PC-3 (cell line): ENCODE measurements at regions not wholly inside any gene's neighbourhood (a gene's known extent, or its start where the extent isn't known, plus 50 kb on each side); places are given as distances from the start of the nearest gene placed in this dataset.

ENCODE experiments used
- ATAC-seq: fragments of 200-7000 bp; cut with Tn5 transposase; 2 replicates; pipeline ENCODE4 v1.9.1; 2020; ENCODE audit warnings: mild to moderate bottlenecking, moderate library complexity
- BruUV-seq: library from RNA; stranded (reverse); fragments of 400-500 nt; replicated peaks from 2 replicates; lab custom pipeline; 2021; lab: Mats Ljungman, UMichigan
- CTCF ChIA-PET: fragments of 300-600 bp; sonication (Branson Sonifier 250); formaldehyde crosslinking; loops from one replicate; lab custom pipeline; 2022; ENCODE audit warnings: antibody characterized with exemption; lab: Charles Lee
- POLR2A ChIA-PET: fragments of 300-600 bp; sonication (Branson Sonifier 250); formaldehyde crosslinking; loops from one replicate; lab custom pipeline; 2022; ENCODE audit warnings: antibody characterized with exemption; ENCODE audit not compliant: unreplicated experiment; lab: Charles Lee
- DNase-seq: peaks from one replicate; pipeline ENCODE4 v3.0.0-alpha.2; 2015
- H2AFZ ChIP-seq: fragments of 300-600 bp; sonication (generic); 2 replicates; pipeline ENCODE4 v1.6.0; 2016; ENCODE audit warnings: antibody characterized with exemption, low read length
- H3F3A ChIP-seq: fragments of 300-600 bp; sonication (generic); one replicate; pipeline ENCODE4 v1.6.0; 2017; ENCODE audit warnings: antibody characterized with exemption, low read length, control low read depth, mild to moderate bottlenecking; ENCODE audit not compliant: unreplicated experiment
- H3K27ac ChIP-seq: fragments of 300-600 bp; sonication (generic); 2 replicates; pipeline ENCODE4 v1.5.1; 2016; ENCODE audit warnings: mild to moderate bottlenecking, low read length
- H3K27me3 ChIP-seq: fragments of 300-600 bp; sonication (generic); 2 replicates; pipeline ENCODE4 v1.6.1; 2016; ENCODE audit warnings: low read length, mixed read lengths
- H3K36me3 ChIP-seq: fragments of 300-600 bp; sonication (generic); 2 replicates; pipeline ENCODE4 v1.6.1; 2016; ENCODE audit warnings: low read depth, mixed run types, low read length, mixed read lengths
- H3K4me1 ChIP-seq: fragments of 300-600 bp; sonication (generic); 2 replicates; pipeline ENCODE4 v1.5.1; 2016; ENCODE audit warnings: low read length; ENCODE audit not compliant: insufficient read depth
- H3K4me2 ChIP-seq: fragments of 300-600 bp; sonication (generic); 2 replicates; pipeline ENCODE4 v1.6.0; 2016; ENCODE audit warnings: low read length
- H3K4me3 ChIP-seq: fragments of 300-600 bp; sonication (generic); 2 replicates; pipeline ENCODE4 v1.5.1; 2016; ENCODE audit warnings: mild to moderate bottlenecking, low read length, mixed read lengths
- H3K79me2 ChIP-seq: fragments of 300-600 bp; sonication (generic); 2 replicates; pipeline ENCODE4 v1.6.1; 2017; ENCODE audit warnings: low read length, mixed read lengths
- H3K9ac ChIP-seq: fragments of 300-600 bp; sonication (generic); 2 replicates; pipeline ENCODE4 v1.6.0; 2016; ENCODE audit warnings: mild to moderate bottlenecking, low read length
- H3K9me2 ChIP-seq: fragments of 300-600 bp; sonication (generic); replicated peaks from 2 replicates; pipeline ENCODE4 v1.6.1; 2016; ENCODE audit warnings: mixed run types, low read length, mixed read lengths
- H3K9me3 ChIP-seq: fragments of 300-600 bp; sonication (generic); 2 replicates; pipeline ENCODE4 v1.6.1; 2016; ENCODE audit warnings: low read length, mixed read lengths
- H4K20me1 ChIP-seq: fragments of 300-600 bp; sonication (generic); 2 replicates; pipeline ENCODE4 v1.6.1; 2016; ENCODE audit warnings: low read length, mixed read lengths
- CTCF ChIP-seq: fragments of 300-600 bp; sonication (generic); conservative IDR thresholded peaks from 2 replicates; pipeline ENCODE4 v1.5.1; 2017; ENCODE audit warnings: antibody characterized with exemption, low read depth, mild to moderate bottlenecking, low read length
- EZH2 ChIP-seq: fragments of 300-600 bp; sonication (generic); IDR thresholded peaks from one replicate; pipeline ENCODE4 v1.6.1; 2017; ENCODE audit warnings: antibody characterized with exemption, mild to moderate bottlenecking, low read length; ENCODE audit not compliant: unreplicated experiment
- EZH2phosphoT487 ChIP-seq: fragments of 300-600 bp; sonication (generic); IDR thresholded peaks from 2 replicates; pipeline ENCODE4 v1.6.1; 2018; ENCODE audit warnings: mild to moderate bottlenecking, antibody characterized with exemption, low read length, borderline replicate concordance
- intact Hi-C: fragments of 100-400 bp; cut with micrococcal nuclease; formaldehyde crosslinking; loops from 2 replicates; pipeline ENCODE4 v1.9.0; 2023

GRCh38 chr15:39511000-39511915 is 69.6 kb upstream of the THBS1 start:
- H3K27ac ChIP-seq, result no peak overlapping the region
- DNase-seq (peak; percentile 83), ATAC-seq (peak; percentile 99)
- H3F3A ChIP-seq, result no peaks in the 10 kb centered on the region
- BruUV-seq, result no TSS peak
- no peak overlapping the region for H3K9ac ChIP-seq
- H3K4me3 ChIP-seq, result 0 out of 2 replicates have a peak overlapping the region, but pooled peaks have one; percentile 4
- H3K4me2 ChIP-seq, result peak overlapping the region; percentile 72
- H3K4me1 ChIP-seq, result peaks cover 13% of the 10 kb centered on the region
- no peaks in the 10 kb centered on the region for H3K27me3 ChIP-seq
- H3K36me3 ChIP-seq, result no peaks in the 10 kb centered on the region
- H3K79me2 ChIP-seq, result no peaks in the 10 kb centered on the region
- H3K9me2 ChIP-seq, result no peaks in the 10 kb centered on the region
- no peak for TF ChIP-seq CTCF
- TF ChIP-seq EZH2, result no peak
- no peak for TF ChIP-seq EZH2phosphoT487
- no peaks in the 10 kb centered on the region for H3K9me3 ChIP-seq
- intact Hi-C loops, result loop anchor here (5.0 kb wide), 1 partner anchor 61 kb away; no protein-coding TSS in a partner anchor
- POLR2A ChIA-PET, result no interaction called here
- CTCF ChIA-PET, result no interaction called here
- no peaks in the 10 kb centered on the region for H4K20me1 ChIP-seq
- peak overlapping the region; percentile 61 for H2AFZ ChIP-seq

GRCh38 chr15:39511916-39512260 is 69.0 kb upstream of the THBS1 start:
- no peak overlapping the region for H3K27ac ChIP-seq
- 0 out of 2 replicates have a peak overlapping the region, but pooled peaks have one; percentile 4 for H3K4me3 ChIP-seq
- H3F3A ChIP-seq, result no peaks in the 10 kb centered on the region
- intact Hi-C loops, result loop anchor here (5.0 kb wide), 1 partner anchor 60 kb away; no protein-coding TSS in a partner anchor
- peak; percentile 28 for ATAC-seq
- H3K36me3 ChIP-seq, result no peaks in the 10 kb centered on the region
- H3K27me3 ChIP-seq, result no peaks in the 10 kb centered on the region
- ChIA-PET POLR2A (no interaction called here), CTCF (no interaction called here)
- TF ChIP-seq EZH2, result no peak
- H4K20me1 ChIP-seq, result no peaks in the 10 kb centered on the region
- peak overlapping the region; percentile 61; the same call in 1 of the 2 replicates for H2AFZ ChIP-seq
- H3K9me2 ChIP-seq, result no peaks in the 10 kb centered on the region
- peaks cover 13% of the 10 kb centered on the region for H3K4me1 ChIP-seq
- H3K9ac ChIP-seq, result no peak overlapping the region
- BruUV-seq, result no TSS peak
- peak overlapping the region; percentile 72 for H3K4me2 ChIP-seq
- H3K9me3 ChIP-seq, result no peaks in the 10 kb centered on the region
- DNase-seq, result no peak
- H3K79me2 ChIP-seq, result no peaks in the 10 kb centered on the region

- H3K4me2 ChIP-seq, result no peak overlapping the region
- TF ChIP-seq EZH2, result no peak
- TF ChIP-seq CTCF, result no peak
- no peak for TF ChIP-seq EZH2phosphoT487
- no peak for DNase-seq
- ATAC-seq, result no peak
- no peak overlapping the region for H3K27ac ChIP-seq
- H2AFZ ChIP-seq, result no peak overlapping the region
- H3K4me1 ChIP-seq, result peaks cover 13% of the 10 kb centered on the region
- no peak overlapping the region for H3K9ac ChIP-seq
- CTCF ChIA-PET, result no interaction called here
- POLR2A ChIA-PET, result no interaction called here
- H3K27me3 ChIP-seq, result no peaks in the 10 kb centered on the region
- H3K9me2 ChIP-seq, result no peaks in the 10 kb centered on the region
- H3K79me2 ChIP-seq, result no peaks in the 10 kb centered on the region
- intact Hi-C loops, result loop anchor here (5.0 kb wide), 1 partner anchor 60 kb away; no protein-coding TSS in a partner anchor
- H3F3A ChIP-seq, result no peaks in the 10 kb centered on the region
- H4K20me1 ChIP-seq, result no peaks in the 10 kb centered on the region
- H3K4me3 ChIP-seq, result no peak overlapping the region
- no peaks in the 10 kb centered on the region for H3K36me3 ChIP-seq
- BruUV-seq, result no TSS peak
- H3K9me3 ChIP-seq, result no peaks in the 10 kb centered on the region
Observed at GRCh38 chr15:39512643-39513042, 68.2 kb upstream of the THBS1 start.
